Gastroesophageal sphincter (tissue), 3 donors: ENCODE measurements at regions not wholly inside any gene's neighbourhood (a gene's known extent, or its start where the extent isn't known, plus 50 kb on each side); places are given as distances from the start of the nearest gene placed in this dataset.

Source experiments
- CTCF ChIP-seq, 4 experiments: fragments of 200-600 bp in 2 of 4; fragments of 450-650 bp in 2 of 4; sonication (generic) in 1 of 4; IDR thresholded peaks; one replicate each; pipeline ENCODE4 v1.5.1; 2017 to 2019; ENCODE audit warnings: antibody characterized with exemption in 4 of 4, mild to moderate bottlenecking in 2 of 4, moderate library complexity in 2 of 4
- EP300 ChIP-seq: sonication (generic); formaldehyde crosslinking; IDR thresholded peaks from one replicate; pipeline ENCODE4 v1.6.1; 2017; ENCODE audit warnings: antibody characterized with exemption, mild to moderate bottlenecking
- POLR2A ChIP-seq, 2 donors: fragments of 450-650 bp; IDR thresholded peaks; one replicate each; pipeline ENCODE4 v1.6.1; 2017; ENCODE audit warnings: antibody characterized with exemption in 2 of 2, mild to moderate bottlenecking in 2 of 2, moderate library complexity in 1 of 2
- POLR2AphosphoS5 ChIP-seq: sonication (generic); formaldehyde crosslinking; IDR thresholded peaks from one replicate; pipeline ENCODE4 v1.6.1; 2017; ENCODE audit warnings: antibody characterized with exemption

- TF ChIP-seq POLR2A (IDR thresholded peaks at IDR 0.05) (no peak), CTCF (IDR thresholded peaks at IDR 0.05) (no peak), POLR2AphosphoS5 (no peak), EP300 (no peak)
These were observed 842.5 kb downstream of the FLRT2 start for GRCh38 chr14:86372402-86372801.
